Heart left ventricle (tissue), 16 donors: ENCODE measurements at regions not wholly inside any gene's neighbourhood (a gene's known extent, or its start where the extent isn't known, plus 50 kb on each side); places are given as distances from the start of the nearest gene placed in this dataset.

Experiments used
- ATAC-seq, 4 donors: fragments of 200-7000 bp; cut with Tn5 transposase; one replicate each; pipeline ENCODE4 v1.9.1; 2020 to 2022; ENCODE audit warnings: moderate library complexity in 4 of 4, mild to moderate bottlenecking in 3 of 4, moderate number of reproducible peaks in 1 of 4
- DNase-seq, 5 donors: peaks; one replicate each; pipeline ENCODE4 v3.0.0-alpha.2; 2020
- H3K27ac ChIP-seq, 12 donors: fragments of 200-600 bp; sonication (generic) in 4 of 12; one replicate each; pipeline versions ENCODE4 v1.5.0 to v1.8.0; 2016 to 2022; ENCODE audit warnings: mild to moderate bottlenecking in 2 of 12
- H3K27me3 ChIP-seq, 9 donors: fragments of 200-600 bp; sonication (generic) in 2 of 9; one replicate each; pipeline versions ENCODE4 v1.5.1 to v1.8.0; 2016 to 2022; ENCODE audit warnings: mild to moderate bottlenecking in 3 of 9
- H3K36me3 ChIP-seq, 9 donors: fragments of 200-600 bp; sonication (generic) in 2 of 9; one replicate each; pipeline versions ENCODE4 v1.5.0 to v1.8.0; 2018 to 2022; ENCODE audit warnings: mild to moderate bottlenecking in 2 of 9
- H3K4me1 ChIP-seq, 12 donors: fragments of 200-600 bp; sonication (generic) in 4 of 12; one replicate each; pipeline versions ENCODE4 v1.5.0 to v1.8.0; 2016 to 2022; ENCODE audit warnings: mild to moderate bottlenecking in 3 of 12
- H3K4me3 ChIP-seq, 12 donors: fragments of 200-600 bp; sonication (generic) in 4 of 12; one replicate each; pipeline versions ENCODE4 v1.5.0 to v1.8.0; 2017 to 2022; ENCODE audit warnings: mild to moderate bottlenecking in 9 of 12, moderate library complexity in 4 of 12
- H3K9me3 ChIP-seq, 12 donors: fragments of 200-600 bp; sonication (generic) in 4 of 12; one replicate each; pipeline versions ENCODE4 v1.5.0 to v1.8.0; 2016 to 2022; ENCODE audit warnings: mild to moderate bottlenecking in 1 of 12
- POLR2A ChIP-seq, 2 donors: fragments of 450-650 bp; IDR thresholded peaks; one replicate each; pipeline ENCODE4 v1.6.1; 2017; ENCODE audit warnings: antibody characterized with exemption in 2 of 2, mild to moderate bottlenecking in 2 of 2, moderate library complexity in 2 of 2
- whole genome bisulfite sequencing, 4 donors: extraction: QIAGEN DNeasy Blood & Tissue Kit in 2 of 4; methylation state at CpG; one replicate each; pipeline versions ENCODE4 v1.1.5 to v1.1.7; 2013 to 2018; 5-methylcytosine and 5-hydroxymethylcytosine counted together
- intact Hi-C, 10 donors: fragments of 100-400 bp; cut with DNase I; formaldehyde crosslinking; loops; one replicate each; pipeline versions ENCODE4 v1.11.1 to v1.14.2; 2022
- TF ChIP-seq, protein P1 (sequence below), 12 donors: fragments of 200-600 bp; sonication (generic) in 4 of 12; IDR thresholded peaks; one replicate each; pipeline versions ENCODE4 v1.5.0 to v1.8.0; 2018 to 2022; ENCODE audit warnings: antibody characterized with exemption in 12 of 12, mild to moderate bottlenecking in 5 of 12
- donor health status: ischemic (EF 13 %, LVEDD 7.1; RV severe dilation, severe dysfunction).
- donor health status: healthy with polysubstance abuse.
- donor health status: DM: no; HTN: yes; CAD: no.
- donor health status: DM: no; HTN: no; CAD: no.
- donor health status: ischemic (EF 25% LVEDD 6.9; RV normal size, moderate dysfunction).
- donor health status: ischemic (EF 25% LVEDD 5.7; RV mildly dilated, moderate dysfunction).
- donor health status: healthy.
- donor health status: DM: yes; HTN: yes; CAD: no.
- donor health status: ischemic (EF 35%, LVEDD 5.7; RV mildly dilated, moderate dysfunction).
- donor health status: nonischemic (EF 11% LVEDD 7.7; RV severe dilation, severe dysfunction).
- donor health status: DM: yes; HTN: yes; CAD: no.
- donor health status: PGD.
- donor health status: ischemic (EF 29% LVEDD 5.4; RV normal size, mild dysfunction).
- donor health status: nonischemic (EF 23%, LVEDD 6.1; RV moderate dilation, normal function).

DNA sequence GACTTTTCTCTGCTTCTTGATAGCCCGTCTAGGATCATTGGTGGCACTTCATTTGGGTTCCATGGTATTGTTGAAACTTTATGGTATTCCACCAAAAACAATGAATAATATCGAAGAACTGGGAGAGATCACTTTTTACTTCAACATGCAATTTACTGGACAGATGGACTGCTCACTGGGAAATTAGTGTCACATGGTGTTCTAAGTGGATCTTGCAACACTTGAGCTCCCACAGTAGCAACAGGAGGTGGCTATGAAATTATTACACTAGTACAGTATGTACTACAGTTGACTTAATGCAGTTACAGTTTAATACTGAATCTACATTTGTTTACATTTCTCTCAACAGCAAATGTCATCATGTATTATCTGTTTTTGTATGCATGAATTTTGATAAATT is 997.3 kb downstream of the REEP3 start:
- Histone ChIP-seq H3K9me3 (no peaks in the 10 kb centered on the region), H3K36me3 (no peaks in the 10 kb centered on the region), H3K4me1 (no peaks in the 10 kb centered on the region), H3K4me3 (no peak overlapping the region), H3K27me3 (no peaks in the 10 kb centered on the region), H3K27ac (no peak overlapping the region)
- intact Hi-C loops: no loop called here
- ATAC-seq (no peak), DNase-seq (no peak)
- WGBS, 4 donors: 66 to 90% (median 89%) methylated on average over 2 of the region's 2 CpGs
- no peak for TF ChIP-seq POLR2A (IDR thresholded peaks at IDR 0.05)

DNA sequence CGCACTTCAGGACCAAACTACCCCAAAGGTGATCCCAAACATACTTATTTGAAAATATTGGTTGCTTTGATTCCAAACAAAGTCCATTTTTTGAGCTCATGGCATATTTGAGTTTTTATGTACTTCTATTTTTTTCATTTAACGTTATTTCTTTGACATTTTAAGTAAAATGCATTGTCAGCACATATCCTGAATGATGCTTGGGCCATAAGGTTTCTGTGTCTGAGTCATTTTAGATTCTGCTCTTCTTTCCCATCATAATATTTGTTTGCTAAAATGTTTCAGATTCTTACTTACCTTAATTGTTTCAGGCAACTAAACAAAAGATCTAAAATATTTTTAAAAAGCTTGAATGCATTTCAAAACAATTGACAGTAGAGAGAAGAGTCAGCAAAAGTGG is 998.2 kb downstream of the REEP3 start:
- WGBS, 4 donors: 45 to 77% (median 70%) methylated on average over 2 of the region's 2 CpGs
- Histone ChIP-seq H3K9me3 (no peaks in the 10 kb centered on the region), H3K27me3 (no peaks in the 10 kb centered on the region), H3K4me3 (no peak overlapping the region), H3K27ac (no peak overlapping the region), H3K36me3 (no peaks in the 10 kb centered on the region), H3K4me1 (no peaks in the 10 kb centered on the region)
- intact Hi-C loops: no loop called here
- no peak for ATAC-seq
- no peak for TF ChIP-seq POLR2A (IDR thresholded peaks at IDR 0.05)
- TF ChIP-seq, protein P1, sequence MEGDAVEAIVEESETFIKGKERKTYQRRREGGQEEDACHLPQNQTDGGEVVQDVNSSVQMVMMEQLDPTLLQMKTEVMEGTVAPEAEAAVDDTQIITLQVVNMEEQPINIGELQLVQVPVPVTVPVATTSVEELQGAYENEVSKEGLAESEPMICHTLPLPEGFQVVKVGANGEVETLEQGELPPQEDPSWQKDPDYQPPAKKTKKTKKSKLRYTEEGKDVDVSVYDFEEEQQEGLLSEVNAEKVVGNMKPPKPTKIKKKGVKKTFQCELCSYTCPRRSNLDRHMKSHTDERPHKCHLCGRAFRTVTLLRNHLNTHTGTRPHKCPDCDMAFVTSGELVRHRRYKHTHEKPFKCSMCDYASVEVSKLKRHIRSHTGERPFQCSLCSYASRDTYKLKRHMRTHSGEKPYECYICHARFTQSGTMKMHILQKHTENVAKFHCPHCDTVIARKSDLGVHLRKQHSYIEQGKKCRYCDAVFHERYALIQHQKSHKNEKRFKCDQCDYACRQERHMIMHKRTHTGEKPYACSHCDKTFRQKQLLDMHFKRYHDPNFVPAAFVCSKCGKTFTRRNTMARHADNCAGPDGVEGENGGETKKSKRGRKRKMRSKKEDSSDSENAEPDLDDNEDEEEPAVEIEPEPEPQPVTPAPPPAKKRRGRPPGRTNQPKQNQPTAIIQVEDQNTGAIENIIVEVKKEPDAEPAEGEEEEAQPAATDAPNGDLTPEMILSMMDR (IDR thresholded peaks at IDR 0.05): no peak
- no peak for DNase-seq

DNA sequence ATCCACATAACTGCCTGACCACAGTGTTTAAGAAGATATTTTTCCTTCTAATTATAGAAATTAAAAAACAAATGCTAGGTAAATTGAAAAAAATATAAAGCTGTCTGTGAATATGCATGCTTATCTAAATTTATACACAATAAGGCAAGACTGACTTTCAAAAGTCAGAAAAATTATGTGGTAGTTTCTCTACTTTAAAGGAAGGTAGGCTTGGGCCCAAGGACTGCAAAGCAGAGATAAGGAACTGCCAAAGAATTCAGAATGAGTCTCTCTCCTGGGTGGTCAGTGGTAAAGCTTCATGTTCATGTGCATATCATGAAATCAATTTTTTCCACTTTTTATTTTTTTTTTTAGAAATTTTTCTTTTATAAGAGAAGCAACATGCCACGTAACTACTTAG is 998.6 kb downstream of the REEP3 start:
- H3K36me3 ChIP-seq: no peaks in the 10 kb centered on the region
- H3K27me3 ChIP-seq: no peaks in the 10 kb centered on the region
- no peaks in the 10 kb centered on the region for H3K4me1 ChIP-seq
- TF ChIP-seq, protein P1 (IDR thresholded peaks at IDR 0.05): no peak
- TF ChIP-seq POLR2A (IDR thresholded peaks at IDR 0.05): no peak
- no peak overlapping the region for H3K27ac ChIP-seq
- no peak for ATAC-seq
- intact Hi-C loops: no loop called here
- no peak for DNase-seq
- H3K4me3 ChIP-seq: no peak overlapping the region
- H3K9me3 ChIP-seq: no peaks in the 10 kb centered on the region
- 80 to 88% (median 83%) methylated on average over 1 of the region's 1 CpG for WGBS, 4 donors

DNA sequence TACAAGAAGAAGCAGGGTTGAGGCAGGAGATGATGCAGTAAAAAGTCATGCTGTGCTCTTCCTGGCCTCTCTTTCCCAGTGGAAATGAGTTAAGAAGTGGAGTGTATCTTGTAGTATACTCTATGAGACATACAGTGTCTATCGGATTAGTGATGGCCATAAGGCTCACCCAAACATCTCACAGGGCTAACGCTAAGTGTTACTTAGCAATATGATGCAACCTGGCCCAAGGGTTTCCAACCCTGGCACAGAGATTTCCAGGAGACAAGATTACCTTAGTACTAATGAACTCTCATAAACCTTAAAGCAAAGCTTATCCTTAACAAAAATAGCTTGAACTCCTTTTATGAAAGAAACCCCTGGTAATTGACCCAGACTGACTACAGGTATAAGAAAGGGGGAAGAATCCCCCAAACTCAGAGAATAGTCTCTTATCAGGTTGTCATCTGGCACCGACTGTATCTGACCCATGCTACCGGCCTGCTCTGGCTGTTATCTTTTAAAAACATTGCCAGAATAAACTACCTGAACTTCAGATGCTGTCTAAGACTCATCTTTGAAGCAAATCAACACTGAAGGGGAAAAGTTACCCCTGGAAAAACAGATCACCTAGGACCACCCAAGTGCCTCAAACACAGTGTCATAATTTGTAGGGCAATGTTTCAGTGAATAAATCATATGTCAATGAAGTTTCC is 1002.0 kb downstream of the REEP3 start:
- Histone ChIP-seq H3K27ac (no peak overlapping the region), H3K27me3 (peaks cover 0 to 2% (median 0%) of the 10 kb centered on the region in 9 donors), H3K4me1 (no peaks in the 10 kb centered on the region), H3K9me3 (no peaks in the 10 kb centered on the region), H3K36me3 (no peaks in the 10 kb centered on the region), H3K4me3 (no peak overlapping the region)
- intact Hi-C loops: no loop called here
- DNase-seq (no peak), ATAC-seq (no peak)
- 45 to 56% (median 54%) methylated on average over 4 of the region's 4 CpGs for WGBS, 4 donors
- TF ChIP-seq, protein P1 (IDR thresholded peaks at IDR 0.05): no peak
- TF ChIP-seq POLR2A (IDR thresholded peaks at IDR 0.05): no peak
